ENCODE measurements at regions not wholly inside any gene's neighbourhood (a gene's known extent, or its start where the extent isn't known, plus 50 kb on each side); places are given as distances from the start of the nearest gene placed in this dataset.

DNA sequence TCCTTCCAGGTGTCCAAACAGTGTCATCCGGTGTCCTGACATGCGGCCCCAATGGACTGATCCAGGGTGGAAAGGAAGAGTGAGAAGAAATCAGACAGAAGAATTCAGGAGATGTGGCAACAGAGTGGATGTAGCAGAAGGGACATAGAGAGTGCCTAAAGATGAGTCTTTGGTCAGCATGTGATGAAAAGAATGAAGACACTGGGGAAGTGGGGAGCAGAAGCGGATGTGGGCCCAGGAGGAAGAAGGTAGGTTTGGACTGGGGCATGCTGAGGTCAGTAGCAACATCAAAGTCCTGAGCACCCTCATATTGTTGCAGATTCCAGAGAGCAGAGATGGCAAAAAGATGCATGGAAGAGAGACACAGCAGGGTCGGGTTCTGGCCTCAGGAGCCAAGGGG is 71.8 kb upstream of the STEAP1B start:
- TF ChIP-seq, protein P1, sequence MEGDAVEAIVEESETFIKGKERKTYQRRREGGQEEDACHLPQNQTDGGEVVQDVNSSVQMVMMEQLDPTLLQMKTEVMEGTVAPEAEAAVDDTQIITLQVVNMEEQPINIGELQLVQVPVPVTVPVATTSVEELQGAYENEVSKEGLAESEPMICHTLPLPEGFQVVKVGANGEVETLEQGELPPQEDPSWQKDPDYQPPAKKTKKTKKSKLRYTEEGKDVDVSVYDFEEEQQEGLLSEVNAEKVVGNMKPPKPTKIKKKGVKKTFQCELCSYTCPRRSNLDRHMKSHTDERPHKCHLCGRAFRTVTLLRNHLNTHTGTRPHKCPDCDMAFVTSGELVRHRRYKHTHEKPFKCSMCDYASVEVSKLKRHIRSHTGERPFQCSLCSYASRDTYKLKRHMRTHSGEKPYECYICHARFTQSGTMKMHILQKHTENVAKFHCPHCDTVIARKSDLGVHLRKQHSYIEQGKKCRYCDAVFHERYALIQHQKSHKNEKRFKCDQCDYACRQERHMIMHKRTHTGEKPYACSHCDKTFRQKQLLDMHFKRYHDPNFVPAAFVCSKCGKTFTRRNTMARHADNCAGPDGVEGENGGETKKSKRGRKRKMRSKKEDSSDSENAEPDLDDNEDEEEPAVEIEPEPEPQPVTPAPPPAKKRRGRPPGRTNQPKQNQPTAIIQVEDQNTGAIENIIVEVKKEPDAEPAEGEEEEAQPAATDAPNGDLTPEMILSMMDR (IDR thresholded peaks at IDR 0.05; ENCODE audit: low read depth, low read length) = no peak
- TF ChIP-seq EZH2phosphoT487 (IDR thresholded peaks at IDR 0.05; ENCODE audit: low read depth) = no peak

Data from OCI-LY3 (cell line).